Mucosa of descending colon (tissue), 3 donors: ENCODE measurements at regions not wholly inside any gene's neighbourhood (a gene's known extent, or its start where the extent isn't known, plus 50 kb on each side); places are given as distances from the start of the nearest gene placed in this dataset.

ENCODE experiments used
- ATAC-seq: fragments of 200-7000 bp; cut with Tn5 transposase; one replicate; pipeline ENCODE4 v1.9.1; 2020; ENCODE audit warnings: mild to moderate bottlenecking, moderate library complexity
- DNase-seq, 3 donors: peaks; one replicate each; pipeline ENCODE4 v3.0.0-alpha.2; 2020
- H3K36me3 ChIP-seq: fragments of 200-600 bp; one replicate; pipeline ENCODE4 v1.8.0; 2021; ENCODE audit warnings: low read depth, mild to moderate bottlenecking
- H3K4me1 ChIP-seq: fragments of 200-600 bp; one replicate; pipeline ENCODE4 v1.8.0; 2021; ENCODE audit warnings: low read depth, mild to moderate bottlenecking
- H3K4me3 ChIP-seq: fragments of 200-600 bp; one replicate; pipeline ENCODE4 v1.8.0; 2021; ENCODE audit warnings: mild to moderate bottlenecking
- H3K9me3 ChIP-seq: fragments of 200-600 bp; one replicate; pipeline ENCODE4 v1.8.0; 2021; ENCODE audit warnings: mild to moderate bottlenecking
- intact Hi-C, 2 donors: fragments of 100-400 bp; cut with DNase I in 1 of 2; cut with micrococcal nuclease in 1 of 2; formaldehyde crosslinking; loops; one replicate each; pipeline versions ENCODE4 v1.11.0 to v1.11.1; 2022; cut with DNase I, micrococcal nuclease
- TF ChIP-seq, protein P1 (sequence below): fragments of 200-600 bp; IDR thresholded peaks from one replicate; pipeline ENCODE4 v1.8.0; 2022; ENCODE audit warnings: antibody characterized with exemption, mild to moderate bottlenecking
- donor health status: DM: no; HTN: no; CAD: no; lungs with moderate emphysema.
- donor health status: DM: no; HTN: no; CAD: no.
- donor health status: DM: no; HTN: yes; CAD: no.

DNA sequence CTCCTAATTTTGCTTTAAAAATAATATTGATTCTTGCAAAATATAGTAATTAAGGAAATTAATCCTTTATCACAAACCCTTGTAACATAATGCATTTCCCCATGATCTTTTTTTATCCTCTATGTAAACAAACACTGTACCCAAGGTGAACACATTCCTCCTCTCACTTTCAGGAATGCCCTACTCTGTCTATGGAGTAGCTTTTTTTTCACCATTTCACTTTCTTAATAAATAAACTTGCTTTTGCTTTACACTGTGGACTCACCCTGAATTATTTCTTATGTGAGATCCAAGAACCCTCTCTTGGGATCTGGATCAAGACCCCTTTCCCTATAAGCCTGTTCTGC is 90.5 kb upstream of the LRRN1 start:
- H3K36me3 ChIP-seq = no peaks in the 10 kb centered on the region
- no peaks in the 10 kb centered on the region for H3K9me3 ChIP-seq
- H3K4me1 ChIP-seq = no peaks in the 10 kb centered on the region
- intact Hi-C loops = no loop called here
- TF ChIP-seq, protein P1, sequence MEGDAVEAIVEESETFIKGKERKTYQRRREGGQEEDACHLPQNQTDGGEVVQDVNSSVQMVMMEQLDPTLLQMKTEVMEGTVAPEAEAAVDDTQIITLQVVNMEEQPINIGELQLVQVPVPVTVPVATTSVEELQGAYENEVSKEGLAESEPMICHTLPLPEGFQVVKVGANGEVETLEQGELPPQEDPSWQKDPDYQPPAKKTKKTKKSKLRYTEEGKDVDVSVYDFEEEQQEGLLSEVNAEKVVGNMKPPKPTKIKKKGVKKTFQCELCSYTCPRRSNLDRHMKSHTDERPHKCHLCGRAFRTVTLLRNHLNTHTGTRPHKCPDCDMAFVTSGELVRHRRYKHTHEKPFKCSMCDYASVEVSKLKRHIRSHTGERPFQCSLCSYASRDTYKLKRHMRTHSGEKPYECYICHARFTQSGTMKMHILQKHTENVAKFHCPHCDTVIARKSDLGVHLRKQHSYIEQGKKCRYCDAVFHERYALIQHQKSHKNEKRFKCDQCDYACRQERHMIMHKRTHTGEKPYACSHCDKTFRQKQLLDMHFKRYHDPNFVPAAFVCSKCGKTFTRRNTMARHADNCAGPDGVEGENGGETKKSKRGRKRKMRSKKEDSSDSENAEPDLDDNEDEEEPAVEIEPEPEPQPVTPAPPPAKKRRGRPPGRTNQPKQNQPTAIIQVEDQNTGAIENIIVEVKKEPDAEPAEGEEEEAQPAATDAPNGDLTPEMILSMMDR = no peak
- ATAC-seq = no peak
- no peak overlapping the region for H3K4me3 ChIP-seq
- no peak for DNase-seq

DNA sequence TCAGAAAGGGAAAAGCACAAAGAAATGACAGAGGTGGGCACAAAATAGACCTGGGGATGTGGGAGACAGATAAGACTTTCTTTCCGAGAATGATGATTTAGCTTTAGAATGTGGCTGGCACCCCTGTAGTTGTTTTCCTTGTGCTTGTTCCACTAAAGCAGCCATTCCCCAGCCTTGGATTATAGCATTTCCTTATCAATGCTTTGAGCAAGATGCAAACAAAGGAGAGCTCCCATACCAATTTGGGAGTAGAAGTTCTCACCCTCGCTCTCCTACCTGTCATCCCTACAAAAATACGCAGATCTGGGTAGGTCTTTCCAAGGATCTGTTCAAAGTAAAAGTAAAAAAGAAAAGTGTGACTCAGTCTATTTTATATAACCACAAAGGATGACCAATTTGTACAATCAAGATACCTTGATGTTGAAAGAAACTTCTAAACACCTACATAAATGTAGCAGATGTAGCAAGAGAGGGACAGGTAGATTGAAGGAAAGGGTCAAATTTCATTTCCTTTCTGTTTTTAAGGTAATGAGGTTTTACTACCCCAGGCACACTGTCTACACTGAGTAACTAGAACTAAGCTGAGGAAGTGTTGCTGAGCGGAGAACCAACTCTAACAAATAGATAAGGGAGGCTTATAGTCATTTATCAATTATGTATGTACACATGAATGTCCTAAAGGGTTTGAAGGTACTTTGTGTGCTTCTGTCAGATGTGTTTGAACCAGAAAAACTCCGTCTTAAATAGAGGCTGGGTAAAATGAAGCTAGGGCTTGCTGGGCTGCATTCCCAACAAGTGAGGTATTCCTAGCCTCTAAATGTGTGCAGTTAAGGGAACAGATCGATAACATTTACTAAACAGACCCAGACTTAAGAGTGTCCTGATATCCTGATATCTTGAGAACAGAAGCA is 91.1 kb upstream of the LRRN1 start:
- Histone ChIP-seq H3K4me1 (no peaks in the 10 kb centered on the region), H3K9me3 (no peaks in the 10 kb centered on the region), H3K36me3 (no peaks in the 10 kb centered on the region), H3K4me3 (no peak overlapping the region)
- intact Hi-C loops = no loop called here
- ATAC-seq (no peak), DNase-seq (no peak)
- TF ChIP-seq, protein P1 = no peak

DNA sequence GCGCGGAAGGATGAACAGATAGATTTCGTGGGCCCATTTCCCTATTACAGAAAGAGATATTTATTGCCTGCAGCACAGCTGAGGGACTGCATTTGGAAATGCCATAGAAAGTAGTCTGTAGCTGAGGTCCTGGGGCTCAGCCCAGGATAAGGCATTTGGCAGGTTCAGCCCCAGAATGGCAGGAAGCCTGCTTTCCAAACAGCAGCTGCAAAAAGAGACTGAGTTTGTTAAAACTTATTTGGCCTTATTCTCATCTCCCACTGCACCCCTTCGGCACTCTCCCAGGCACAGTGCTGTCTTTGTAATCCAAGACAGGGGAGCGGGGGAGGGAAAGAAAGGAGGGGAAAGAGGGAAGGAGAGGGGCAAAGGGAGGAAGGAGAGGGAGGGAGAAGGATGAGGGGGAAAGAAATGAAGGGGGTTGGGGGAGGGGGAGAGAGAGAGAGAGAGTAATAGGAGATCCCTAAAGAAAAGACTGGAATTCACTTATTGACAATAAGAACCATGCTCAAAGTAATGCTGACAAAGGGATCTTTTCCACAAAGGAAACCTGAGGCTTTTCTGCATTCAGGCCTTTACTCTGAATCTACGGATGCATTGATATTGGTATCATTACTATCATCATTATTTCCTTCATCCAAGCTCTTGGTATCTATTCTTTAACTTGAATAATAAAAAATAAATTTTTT is 94.0 kb upstream of the LRRN1 start:
- DNase-seq (no peak), ATAC-seq (no peak)
- Histone ChIP-seq H3K4me1 (no peaks in the 10 kb centered on the region), H3K9me3 (no peaks in the 10 kb centered on the region), H3K4me3 (no peak overlapping the region), H3K36me3 (no peaks in the 10 kb centered on the region)
- TF ChIP-seq, protein P1 = no peak
- intact Hi-C loops = no loop called here

DNA sequence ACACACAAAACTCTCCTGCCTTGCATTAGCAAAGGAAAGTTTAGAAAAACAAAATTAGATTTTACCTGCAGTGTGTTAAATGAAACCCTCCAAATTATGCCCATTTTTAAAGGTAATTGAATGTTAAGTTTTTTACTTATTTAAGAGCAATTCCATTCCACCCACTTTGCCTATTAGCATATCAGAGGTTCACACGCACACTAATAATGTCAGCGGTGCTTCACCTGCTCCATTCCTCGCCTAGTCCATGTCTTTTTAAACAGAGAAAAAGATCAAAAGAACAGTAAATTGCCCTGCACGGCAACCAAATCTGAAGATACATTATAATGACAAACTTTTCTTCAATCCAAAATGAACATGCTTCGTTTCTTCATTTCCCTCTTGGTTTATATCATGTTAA is 97.3 kb upstream of the LRRN1 start:
- H3K9me3 ChIP-seq = no peaks in the 10 kb centered on the region
- no peak for DNase-seq
- no peaks in the 10 kb centered on the region for H3K4me1 ChIP-seq
- no peak for ATAC-seq
- H3K4me3 ChIP-seq = no peak overlapping the region
- H3K36me3 ChIP-seq = no peaks in the 10 kb centered on the region
- TF ChIP-seq, protein P1 = no peak
- intact Hi-C loops = no loop called here

DNA sequence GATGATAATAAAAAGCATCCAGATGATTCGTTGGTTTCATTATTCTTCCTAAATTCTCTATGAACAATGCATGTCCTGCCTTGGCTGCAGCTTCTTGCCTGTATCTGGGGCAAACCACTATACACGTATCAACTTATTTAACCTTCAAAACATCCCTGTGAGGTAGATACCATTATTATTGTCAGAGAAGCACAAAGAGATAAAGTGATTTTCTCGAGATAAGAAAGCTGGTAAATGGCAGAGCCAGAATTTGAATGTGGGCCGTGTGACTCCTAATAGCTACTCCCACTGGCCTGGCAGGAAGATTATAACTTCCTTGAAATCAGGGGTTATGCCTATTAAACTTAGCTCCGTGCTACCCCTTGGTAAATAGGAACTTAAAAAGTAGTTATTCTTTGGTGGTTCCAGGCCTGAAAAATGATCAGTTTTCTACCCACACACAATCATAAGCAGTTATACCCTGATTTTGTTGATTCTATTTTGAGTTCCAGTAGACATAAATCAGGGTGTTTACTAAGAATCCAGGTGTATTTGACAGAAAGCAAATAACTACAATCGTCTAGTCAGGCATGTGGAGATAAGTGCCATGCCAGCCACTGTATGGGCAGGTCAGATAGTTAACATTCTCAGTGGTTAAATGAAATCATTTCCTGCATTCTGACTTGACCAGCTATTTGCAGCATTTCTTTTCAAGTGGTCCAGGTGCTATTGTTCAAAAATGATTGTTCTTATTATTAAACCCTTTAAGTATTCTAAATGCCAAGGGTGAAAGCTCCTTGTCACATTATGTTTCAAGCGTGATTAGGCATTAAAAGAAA is 99.2 kb upstream of the LRRN1 start:
- Histone ChIP-seq H3K36me3 (no peaks in the 10 kb centered on the region), H3K4me3 (no peak overlapping the region), H3K4me1 (no peaks in the 10 kb centered on the region), H3K9me3 (no peaks in the 10 kb centered on the region)
- intact Hi-C loops = no loop called here
- TF ChIP-seq, protein P1 = no peak
- no peak for ATAC-seq
- DNase-seq = no peak
